NCI-H128 (cell line): ENCODE measurements at regions not wholly inside any gene's neighbourhood (a gene's known extent, or its start where the extent isn't known, plus 50 kb on each side); places are given as distances from the start of the nearest gene placed in this dataset.
A peak's percentile ranks its signal among the peaks of the same experiment; 100 is the strongest.
"Not testable (repeated sequence)": the region's sequence is repeated elsewhere in the genome, so short reads cannot be mapped to it uniquely, and the experiment has no call there.

Experiments
- DNase-seq: peaks from one replicate; lab custom pipeline; 2025; ENCODE audit not compliant: unreplicated experiment; lab: John Stamatoyannopoulos, UW

DNA sequence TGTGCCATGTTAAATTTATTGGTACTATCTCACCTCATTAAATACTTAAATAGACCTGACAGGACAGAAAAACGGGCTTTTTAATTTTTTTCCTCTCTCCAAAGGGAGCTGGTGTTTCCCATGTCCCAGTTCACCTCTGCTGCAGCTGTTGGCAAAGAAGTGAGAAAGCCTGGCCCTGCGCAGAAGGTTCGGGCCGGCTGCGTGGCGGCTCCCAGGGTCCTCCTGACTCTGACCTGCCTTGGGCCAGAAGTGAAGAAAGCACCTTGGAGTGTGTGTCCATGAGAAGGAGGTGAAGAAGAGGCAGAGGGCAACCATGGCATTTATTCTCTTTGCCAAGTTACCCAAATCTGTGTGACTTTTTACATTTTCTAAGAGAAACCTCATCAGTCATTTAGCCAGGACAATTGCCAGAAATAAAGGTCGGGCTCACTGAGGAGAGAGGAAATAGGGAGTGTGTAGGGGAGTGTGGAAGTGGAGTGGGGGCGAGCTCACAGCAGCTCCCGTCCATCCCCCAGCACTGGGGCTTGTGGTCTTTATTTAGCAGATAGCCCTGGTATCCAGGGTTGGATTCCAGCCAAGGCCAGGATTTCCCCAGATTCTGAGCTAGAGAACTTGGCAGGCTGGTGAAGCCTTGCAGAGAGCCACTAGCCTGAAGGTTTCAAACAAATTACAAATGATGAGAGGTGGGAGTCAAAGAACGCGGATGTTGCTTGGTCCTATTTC, 102.4 kb upstream of the CADM1 start:
- DNase-seq, result no peak

DNA sequence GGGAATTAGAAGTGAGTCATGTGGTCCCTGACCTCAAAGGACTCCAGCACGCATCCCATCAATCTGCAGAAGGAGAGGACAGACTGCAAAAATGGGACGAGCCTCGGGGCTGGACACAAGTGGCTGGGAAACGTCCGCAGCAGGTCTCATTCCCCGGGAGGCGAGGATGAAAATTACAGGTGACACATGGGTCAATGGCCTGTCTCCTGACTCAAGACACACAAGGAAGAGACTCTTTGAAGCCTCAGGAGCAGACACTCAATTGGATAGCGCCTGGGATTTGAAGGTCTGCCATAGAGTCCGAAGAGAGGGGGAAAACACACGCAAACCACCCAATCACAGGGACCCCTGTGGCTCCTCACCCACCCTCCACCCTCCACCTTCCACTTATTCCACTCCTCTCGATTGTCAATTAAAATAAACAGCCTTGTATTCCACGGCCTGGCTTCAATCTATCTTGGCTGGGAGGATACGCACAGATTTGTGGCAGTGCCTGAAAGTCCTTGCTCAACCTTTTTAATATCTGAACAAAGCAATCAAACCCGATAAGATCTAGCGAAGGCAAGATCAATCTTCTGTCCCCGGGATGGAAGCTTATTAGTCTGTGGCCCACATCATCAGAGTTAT, 101.8 kb upstream of the CADM1 start:
- DNase-seq, result no peak

GRCh38 chr11:115605397-115605796, 101.2 kb upstream of the CADM1 start:
- not testable (repeated sequence) for DNase-seq

- no peak for DNase-seq
Observed at GRCh38 chr11:115599125-115599524, 94.9 kb upstream of the CADM1 start.

DNA sequence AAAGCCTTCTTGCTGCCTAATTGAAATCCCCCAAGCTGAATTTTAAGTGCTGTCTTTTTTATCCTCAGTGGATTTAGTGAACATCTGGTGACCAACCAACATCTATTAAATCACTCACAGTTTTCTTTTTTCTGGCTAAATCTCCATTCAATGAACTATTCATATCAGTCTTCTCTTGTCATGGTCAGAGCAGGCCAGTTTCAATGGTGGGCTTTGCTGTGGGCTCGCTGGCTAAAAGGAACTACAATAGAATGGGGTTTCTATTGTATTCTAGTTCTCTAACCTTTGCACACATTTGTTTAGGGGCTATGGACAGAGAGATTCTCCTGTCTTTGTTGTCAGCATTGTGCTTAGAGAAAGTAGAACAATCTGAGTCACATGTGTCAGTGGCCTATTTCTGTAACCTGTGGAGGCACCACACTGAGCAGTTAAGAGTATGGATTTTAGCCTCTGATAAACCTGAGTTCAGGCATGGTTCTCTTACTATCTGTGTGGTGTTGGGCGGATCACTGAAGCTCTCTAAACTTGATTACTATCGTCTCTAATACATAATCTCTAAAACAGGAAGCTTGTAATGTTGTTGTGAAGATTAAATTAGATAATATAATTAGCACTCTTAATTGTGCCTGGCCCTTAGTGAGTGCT, 94.2 kb upstream of the CADM1 start:
- DNase-seq, result no peak

DNA sequence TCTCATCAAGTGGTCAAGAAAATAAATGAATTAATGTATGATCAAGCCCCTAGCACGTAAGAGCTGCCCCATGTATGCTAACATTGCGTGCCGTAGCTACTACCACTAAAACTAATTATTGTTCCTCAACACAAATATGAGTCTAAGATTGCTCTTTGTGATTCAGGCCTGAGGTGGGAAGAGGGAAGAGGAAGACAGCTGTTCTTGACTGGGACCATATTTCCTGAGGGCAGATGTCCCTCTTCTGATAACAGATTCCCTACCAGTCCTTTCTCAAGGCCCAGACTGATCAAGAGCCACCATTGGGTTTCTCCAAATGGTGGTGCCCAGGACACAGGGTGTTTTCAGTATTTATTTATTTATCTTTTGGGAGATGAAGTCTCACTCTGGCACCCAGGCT, 87.2 kb upstream of the CADM1 start:
- no peak for DNase-seq

GRCh38 chr11:115590254-115590653, 86.0 kb upstream of the CADM1 start:
- DNase-seq, result peak; percentile 61

DNA sequence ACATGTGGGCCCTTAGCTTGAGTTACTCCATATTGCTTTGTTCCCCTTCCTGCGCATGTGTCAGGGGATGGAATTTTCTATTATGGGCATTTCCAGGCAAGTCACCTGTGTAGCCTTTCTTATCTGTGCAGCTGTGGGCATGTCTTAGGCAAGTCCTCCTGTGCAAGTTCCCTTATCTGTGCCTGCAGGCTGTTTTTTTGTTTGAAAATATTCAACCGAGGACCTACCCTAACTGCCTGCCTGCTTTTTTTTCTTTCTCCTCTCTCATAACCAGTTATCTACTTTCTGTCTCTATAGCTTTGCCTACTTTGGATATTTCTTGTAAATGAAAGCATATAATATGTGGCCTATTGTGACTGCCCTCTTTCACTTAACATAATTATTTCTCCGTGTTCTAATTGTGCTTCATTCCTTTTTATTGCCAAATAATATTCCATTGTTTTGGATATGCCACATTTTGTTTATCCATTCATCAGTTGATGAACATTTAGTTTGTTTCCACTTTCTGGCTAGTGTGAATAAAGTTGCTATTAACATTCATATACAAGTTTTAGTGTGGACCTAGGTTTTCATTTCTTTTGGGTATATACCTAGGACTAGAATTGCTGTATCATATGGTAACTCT, 83.6 kb upstream of the CADM1 start:
- no peak for DNase-seq

GRCh38 chr11:115585361-115586024, 81.3 kb upstream of the CADM1 start:
- no peak for DNase-seq

DNA sequence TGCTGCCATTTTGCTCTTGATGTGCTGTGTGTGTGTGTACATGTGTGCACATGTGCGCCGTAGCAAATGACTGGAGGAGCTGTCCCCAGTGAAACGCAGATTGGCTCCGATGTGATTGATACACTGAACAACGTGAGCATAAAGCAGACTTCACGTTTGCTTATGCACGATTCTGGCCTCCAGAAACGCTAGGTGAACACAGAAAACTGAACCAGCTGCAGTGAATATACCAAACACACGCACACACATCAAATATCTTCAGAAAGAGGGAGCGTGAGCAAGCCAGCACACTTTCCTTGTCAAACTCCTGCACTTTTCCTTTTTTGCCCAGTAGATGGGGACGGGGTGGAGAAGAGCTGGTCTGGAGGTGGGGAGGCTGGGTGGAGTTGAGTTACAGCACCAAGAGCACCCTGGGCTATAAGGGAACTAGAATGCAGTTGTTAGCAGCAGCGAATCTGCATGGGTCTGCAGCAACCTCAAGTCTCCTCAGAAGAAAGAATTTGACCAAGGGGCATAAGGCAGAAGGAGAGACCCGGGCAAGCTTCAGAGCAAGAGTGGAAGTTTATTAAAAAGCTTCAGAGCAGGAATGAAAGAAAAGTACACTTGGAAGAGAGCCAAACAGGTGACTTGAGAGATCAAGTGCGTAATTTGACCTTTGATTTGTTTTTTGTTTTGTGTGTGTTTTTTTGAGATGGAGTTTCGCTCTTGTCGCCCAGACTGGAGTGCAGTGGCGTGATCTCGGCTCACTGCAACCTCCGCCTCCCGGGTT, 77.8 kb upstream of the CADM1 start:
- peak; percentile 86 for DNase-seq

GRCh38 chr11:115580927-115581680, 76.9 kb upstream of the CADM1 start:
- DNase-seq, result peak; percentile 23

DNA sequence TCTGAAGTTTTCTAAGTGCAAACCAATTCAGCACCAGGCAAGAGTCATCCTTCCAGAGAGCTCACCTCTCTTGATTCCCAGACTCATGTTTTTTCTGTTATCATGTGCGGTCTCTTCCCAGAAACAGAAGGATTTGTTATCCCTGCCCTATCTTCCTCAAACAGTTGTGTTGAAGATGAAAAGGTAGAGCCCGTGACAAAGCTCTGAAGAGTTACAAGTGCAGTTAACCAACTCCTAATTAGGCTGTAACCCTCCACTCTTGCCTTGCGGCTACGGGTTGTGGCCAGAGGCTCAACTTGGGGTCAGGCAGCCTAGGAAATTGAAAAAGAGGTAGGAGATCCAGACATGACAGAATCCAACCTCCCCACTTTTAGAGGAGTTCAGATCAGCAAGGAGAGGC, 76.2 kb upstream of the CADM1 start:
- DNase-seq, result no peak

GRCh38 chr11:115579181-115579825, 75.1 kb upstream of the CADM1 start:
- DNase-seq, result no peak

DNA sequence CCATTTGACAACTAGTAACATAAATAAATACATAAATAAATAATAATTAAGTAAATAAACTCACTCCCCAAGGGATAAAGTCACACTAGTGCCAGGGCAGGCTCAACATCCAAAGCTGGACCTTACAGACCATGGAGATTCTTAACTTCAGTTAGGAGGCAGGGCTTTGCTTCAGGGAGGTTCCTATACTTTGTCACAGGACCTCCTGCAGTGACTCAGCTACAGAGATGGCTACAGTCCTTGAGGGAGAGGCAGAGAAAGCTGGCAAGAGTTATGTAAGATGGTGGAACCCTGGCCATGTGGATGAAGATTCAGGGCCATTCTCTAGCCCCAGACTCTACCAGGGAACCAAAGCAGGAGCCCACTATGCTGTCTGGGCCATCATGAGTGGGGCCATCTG, 74.1 kb upstream of the CADM1 start:
- DNase-seq, result no peak

DNA sequence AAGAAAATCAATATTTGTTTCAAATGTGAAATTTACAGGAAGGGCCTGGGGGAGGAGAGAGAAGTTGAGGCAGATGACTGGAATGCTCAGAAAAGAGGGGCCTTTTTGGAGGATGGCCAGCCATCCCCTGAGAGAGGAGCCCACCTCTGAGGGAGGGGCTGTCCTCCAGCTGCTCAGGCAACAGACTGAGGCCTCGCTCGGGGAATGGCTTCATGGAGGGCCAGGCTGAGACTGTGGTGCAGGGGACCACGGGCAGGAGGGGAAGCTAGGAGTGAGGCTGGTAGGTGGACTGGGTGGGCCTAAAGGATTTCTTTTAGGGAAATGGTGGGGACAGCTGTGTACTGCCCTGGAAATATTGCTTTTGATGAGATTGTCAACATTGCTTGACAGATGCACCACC, 73.5 kb upstream of the CADM1 start:
- DNase-seq, result no peak

GRCh38 chr11:115576606-115577380, 72.6 kb upstream of the CADM1 start:
- DNase-seq, result no peak

DNA sequence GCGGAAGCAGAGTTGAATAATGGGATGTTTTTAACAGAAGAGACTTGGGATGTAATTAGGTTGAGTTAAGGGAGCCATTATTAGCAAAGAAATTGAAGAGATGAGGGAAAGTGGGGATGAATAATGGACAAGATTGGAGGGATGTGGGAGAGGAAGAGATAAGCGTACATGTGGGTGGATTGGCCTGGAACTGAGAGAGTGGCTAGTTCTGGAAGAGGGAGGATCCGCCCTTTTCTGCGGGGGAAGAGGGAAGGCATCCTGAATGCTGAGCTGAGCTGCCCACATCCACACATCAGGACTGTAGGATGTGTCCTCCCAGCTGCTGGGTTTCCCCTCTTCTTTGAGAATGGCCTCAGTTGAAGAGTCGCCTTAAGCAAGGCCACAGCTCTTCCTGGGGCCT, 68.3 kb upstream of the CADM1 start:
- no peak for DNase-seq

DNA sequence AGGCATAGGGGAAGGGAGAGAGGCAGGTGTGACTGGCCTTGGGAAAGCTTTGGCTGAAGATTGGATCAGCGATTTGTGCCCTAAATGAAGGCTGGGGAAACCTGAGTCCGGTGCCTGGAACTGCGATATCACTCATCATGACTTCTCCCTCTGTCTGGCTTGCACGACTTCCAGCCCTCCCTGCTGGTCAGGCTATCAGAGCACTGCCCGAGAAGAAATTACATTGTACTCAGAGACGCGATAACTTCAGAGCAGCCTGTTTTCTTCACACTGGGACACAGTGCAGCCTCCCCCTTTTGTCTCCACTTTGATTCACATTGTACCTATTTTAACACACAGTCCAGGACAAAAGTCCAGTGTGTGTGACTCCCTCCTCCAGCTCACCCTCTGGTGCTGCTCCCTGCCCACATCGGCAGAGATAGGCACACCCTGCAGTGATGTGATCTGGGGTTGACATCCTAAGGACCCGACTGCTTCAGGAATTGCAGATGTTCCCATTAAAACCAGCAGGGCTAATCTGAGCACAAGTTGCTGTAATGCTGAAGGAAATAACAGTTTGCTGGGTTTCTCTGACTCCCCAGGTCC, 62.1 kb upstream of the CADM1 start:
- no peak for DNase-seq
